HepG2 (cell line): ENCODE measurements at regions not wholly inside any gene's neighbourhood (a gene's known extent, or its start where the extent isn't known, plus 50 kb on each side); places are given as distances from the start of the nearest gene placed in this dataset.

Source experiments
- BRCA1 ChIP-seq: sonication (generic); formaldehyde crosslinking; IDR thresholded peaks from 2 replicates; pipeline ENCODE4 v1.4.0; 2020; ENCODE audit warnings: missing genetic modification reagents
- CREM ChIP-seq, 2 experiments: sonication (generic) in 1 of 2; formaldehyde crosslinking in 1 of 2; IDR thresholded peaks; 2 replicates each; pipeline versions ENCODE4 v1.4.0 to v1.6.1; 2016 to 2020; ENCODE audit warnings: antibody characterized with exemption in 1 of 2, mild to moderate bottlenecking in 1 of 2, missing genetic modification reagents in 1 of 2
- SRSF9 ChIP-seq: fragments of 200-400 bp; formaldehyde crosslinking; IDR thresholded peaks from 2 replicates; pipeline ENCODE4 v1.6.1; 2018; ENCODE audit warnings: borderline replicate concordance, mild to moderate bottlenecking, low read depth, low read length; ENCODE audit not compliant: insufficient read depth, poor library complexity, severe bottlenecking

DNA sequence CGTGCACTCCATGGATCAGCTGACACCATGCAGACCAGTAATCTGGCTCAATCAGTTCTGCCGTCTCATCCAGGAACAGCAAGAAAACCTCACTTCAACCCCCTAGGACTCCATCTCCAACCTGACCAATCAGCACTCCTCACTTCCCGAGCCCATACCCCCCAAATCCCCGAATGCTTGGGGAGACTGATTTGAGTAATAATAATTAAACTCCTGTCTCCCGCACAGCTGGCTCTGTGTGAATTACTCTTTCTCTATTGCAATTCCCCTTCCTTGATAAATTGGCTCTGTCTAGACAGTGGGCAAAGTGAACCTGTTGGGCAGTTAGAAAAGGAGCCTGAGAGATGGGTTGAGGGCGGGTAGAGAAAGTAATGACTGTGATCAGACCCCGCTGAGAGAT is 320.0 kb downstream of the HAPSTR1 start:
- TF ChIP-seq SRSF9 (no peak), BRCA1 (no peak), CREM (IDR thresholded peaks at IDR 0.05) (no peak), CREM (CRISPR knock-in tag; IDR thresholded peaks at IDR 0.05) (no peak)
